SU-DHL-6 (cell line): ENCODE measurements at regions not wholly inside any gene's neighbourhood (a gene's known extent, or its start where the extent isn't known, plus 50 kb on each side); places are given as distances from the start of the nearest gene placed in this dataset.

Experiments used
- H2AFZ ChIP-seq: fragments of 200-600 bp; sonication (generic); 2 replicates; pipeline ENCODE4 v1.6.1; 2014; ENCODE audit warnings: low read depth, mild to moderate bottlenecking, moderate library complexity, mixed read lengths, antibody characterized with exemption, low read length; ENCODE audit not compliant: severe bottlenecking
- H3F3A ChIP-seq: fragments of 200-600 bp; shearing (Covaris generic); 2 replicates; pipeline ENCODE4 v1.6.0; 2016; ENCODE audit warnings: antibody characterized with exemption, mild to moderate bottlenecking; ENCODE audit not compliant: insufficient read depth
- H3K27ac ChIP-seq: fragments of 200-600 bp; sonication (generic); 2 replicates; pipeline ENCODE4 v1.5.1; 2016; ENCODE audit warnings: low read depth, mild to moderate bottlenecking, low read length, moderate library complexity, mixed read lengths
- H3K27me3 ChIP-seq: fragments of 200-600 bp; sonication (generic), shearing (Covaris generic); 2 replicates; pipeline ENCODE4 v1.6.0; 2014; ENCODE audit warnings: mild to moderate bottlenecking, low read length
- H3K36me3 ChIP-seq: fragments of 200-600 bp; sonication (generic); 2 replicates; pipeline ENCODE4 v1.6.1; 2014; ENCODE audit warnings: mild to moderate bottlenecking, low read length, mixed read lengths
- H3K4me2 ChIP-seq: fragments of 300-600, 200-600 bp; shearing (Covaris generic), sonication (generic); 2 replicates; pipeline ENCODE4 v1.6.0; 2014; ENCODE audit warnings: low read length, low read depth, mild to moderate bottlenecking; ENCODE audit not compliant: poor library complexity, severe bottlenecking
- H3K4me3 ChIP-seq: fragments of 200-600 bp; sonication (generic); 2 replicates; pipeline ENCODE4 v1.5.1; 2014; ENCODE audit warnings: antibody characterized with exemption, low read length, mild to moderate bottlenecking, mixed read lengths; ENCODE audit not compliant: insufficient read depth, poor library complexity, severe bottlenecking
- H3K79me2 ChIP-seq: fragments of 200-600 bp; sonication (generic); 2 replicates; pipeline ENCODE4 v1.6.1; 2014; ENCODE audit warnings: mild to moderate bottlenecking, low read length, moderate library complexity; ENCODE audit not compliant: insufficient read depth
- H3K9ac ChIP-seq: fragments of 200-600 bp; sonication (generic); 2 replicates; pipeline ENCODE4 v1.7.0; 2014; ENCODE audit warnings: mild to moderate bottlenecking, low read length
- H3K9me2 ChIP-seq: fragments of 200-600 bp; sonication (generic); replicated peaks from 2 replicates; pipeline ENCODE4 v1.6.1; 2014; ENCODE audit warnings: low read length; ENCODE audit not compliant: insufficient read depth
- H3K9me3 ChIP-seq: fragments of 200-600 bp; sonication (generic); 2 replicates; pipeline ENCODE4 v1.6.1; 2014; ENCODE audit warnings: low read length, mixed read lengths; ENCODE audit not compliant: insufficient read depth
- H4K20me1 ChIP-seq: fragments of 200-600 bp; sonication (generic); 2 replicates; pipeline ENCODE4 v1.6.1; 2014; ENCODE audit warnings: low read depth, mild to moderate bottlenecking, antibody characterized with exemption, low read length, moderate library complexity, mixed read lengths
- CTCF ChIP-seq: fragments of 200-600 bp; sonication (generic); IDR thresholded peaks from one replicate; pipeline ENCODE4 v1.5.1; 2017; ENCODE audit warnings: antibody characterized with exemption, mild to moderate bottlenecking, low read length, moderate library complexity; ENCODE audit not compliant: insufficient read depth, poor library complexity, severe bottlenecking
- EZH2phosphoT487 ChIP-seq: fragments of 200-600 bp; sonication (generic), shearing (Covaris generic); conservative IDR thresholded peaks from 2 replicates; pipeline ENCODE4 v1.6.1; 2018; ENCODE audit warnings: mild to moderate bottlenecking, antibody characterized with exemption, low read length, moderate library complexity, mixed read lengths

DNA sequence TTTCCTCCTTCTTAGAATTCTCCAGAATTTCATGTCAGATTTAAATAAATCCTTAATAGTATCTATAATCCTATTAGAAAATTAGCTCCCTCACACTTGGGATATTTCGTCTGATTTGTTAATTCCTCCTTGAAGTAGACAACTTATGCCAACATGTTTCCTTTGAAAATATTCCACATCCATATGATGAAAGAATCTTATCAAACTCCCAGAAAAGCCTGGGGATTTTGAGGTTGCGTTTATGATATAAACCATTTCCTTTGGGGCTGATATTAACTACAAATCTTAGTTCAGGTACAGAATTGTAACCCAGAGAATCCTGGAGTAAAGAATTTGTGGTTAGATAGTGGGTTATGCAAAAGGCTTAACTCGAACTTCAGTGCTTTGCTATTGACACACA, 2373.8 kb upstream of the ACO1 start:
- no peaks in the 10 kb centered on the region for H3F3A ChIP-seq
- H3K27me3 ChIP-seq = no peaks in the 10 kb centered on the region
- no peaks in the 10 kb centered on the region for H3K36me3 ChIP-seq
- no peaks in the 10 kb centered on the region for H3K9me3 ChIP-seq
- no peak overlapping the region for H3K27ac ChIP-seq
- TF ChIP-seq CTCF = no peak
- no peak for TF ChIP-seq EZH2phosphoT487
- H3K4me3 ChIP-seq = no peak overlapping the region
- H2AFZ ChIP-seq = no peak overlapping the region
- no peak overlapping the region for H3K4me2 ChIP-seq
- H4K20me1 ChIP-seq = no peaks in the 10 kb centered on the region
- H3K9ac ChIP-seq = no peak overlapping the region
- H3K9me2 ChIP-seq = no peaks in the 10 kb centered on the region; the same call in 1 of the 2 replicates
- no peaks in the 10 kb centered on the region for H3K79me2 ChIP-seq

- H3K4me2 ChIP-seq = no peak overlapping the region
- no peaks in the 10 kb centered on the region for H3K36me3 ChIP-seq
- no peaks in the 10 kb centered on the region for H3K27me3 ChIP-seq
- H3K79me2 ChIP-seq = no peaks in the 10 kb centered on the region
- no peaks in the 10 kb centered on the region for H3F3A ChIP-seq
- H3K9ac ChIP-seq = no peak overlapping the region
- H3K4me3 ChIP-seq = no peak overlapping the region
- TF ChIP-seq CTCF = no peak
- TF ChIP-seq EZH2phosphoT487 = no peak
- no peaks in the 10 kb centered on the region for H3K9me2 ChIP-seq
- no peak overlapping the region for H2AFZ ChIP-seq
- no peak overlapping the region for H3K27ac ChIP-seq
- H4K20me1 ChIP-seq = no peaks in the 10 kb centered on the region
- no peaks in the 10 kb centered on the region for H3K9me3 ChIP-seq
These were observed 2371.8 kb upstream of the ACO1 start for GRCh38 chr9:30012622-30013021.

DNA sequence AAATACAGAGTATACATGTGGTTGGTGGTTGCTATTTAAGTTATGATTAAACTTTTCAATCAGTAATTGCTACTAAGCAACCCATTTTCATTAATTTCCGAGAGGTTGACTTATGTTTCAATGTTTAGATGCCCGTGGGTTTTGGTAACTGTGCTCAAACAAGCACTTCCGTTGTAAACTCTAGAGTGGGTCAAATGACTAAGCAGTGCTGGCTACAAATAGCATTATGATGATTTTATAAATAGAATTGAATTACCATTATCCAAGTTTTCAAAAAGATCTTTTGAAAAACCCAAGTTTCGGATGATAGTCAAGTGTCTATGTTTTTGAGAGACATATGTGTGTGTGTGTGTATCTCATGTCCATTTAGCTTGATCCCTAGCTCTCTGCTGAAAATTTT, 2369.4 kb upstream of the ACO1 start:
- no peaks in the 10 kb centered on the region for H4K20me1 ChIP-seq

More for the DNA sequence above, 2369.4 kb upstream of the ACO1 start:
- no peak overlapping the region for H3K4me2 ChIP-seq
- no peaks in the 10 kb centered on the region for H3K79me2 ChIP-seq
- H3K27me3 ChIP-seq = no peaks in the 10 kb centered on the region
- no peaks in the 10 kb centered on the region for H3K36me3 ChIP-seq
- H3F3A ChIP-seq = no peaks in the 10 kb centered on the region
- H3K9ac ChIP-seq = no peak overlapping the region
- H2AFZ ChIP-seq = no peak overlapping the region
- H3K9me2 ChIP-seq = no peaks in the 10 kb centered on the region
- H3K4me3 ChIP-seq = no peak overlapping the region
- no peaks in the 10 kb centered on the region for H3K9me3 ChIP-seq
- no peak for TF ChIP-seq CTCF
- H3K27ac ChIP-seq = no peak overlapping the region
